Urinary bladder (tissue), 3 donors: ENCODE measurements at regions not wholly inside any gene's neighbourhood (a gene's known extent, or its start where the extent isn't known, plus 50 kb on each side); places are given as distances from the start of the nearest gene placed in this dataset.

ENCODE experiments used
- DNase-seq: peaks from one replicate; pipeline ENCODE4 v3.0.0-alpha.2; 2015; ENCODE audit errors: extremely low spot score
- H3K27ac ChIP-seq: one replicate; pipeline ENCODE4 v1.5.1; 2013; ENCODE audit warnings: low read depth, mild to moderate bottlenecking, moderate library complexity
- H3K36me3 ChIP-seq: one replicate; pipeline ENCODE4 v1.6.1; 2013; ENCODE audit warnings: mild to moderate bottlenecking, moderate library complexity; ENCODE audit not compliant: insufficient read depth
- H3K4me1 ChIP-seq: one replicate; pipeline ENCODE4 v1.6.1; 2013; ENCODE audit warnings: mild to moderate bottlenecking, moderate library complexity; ENCODE audit not compliant: insufficient read depth
- H3K4me3 ChIP-seq: one replicate; pipeline ENCODE4 v1.5.1; 2013; ENCODE audit warnings: low read depth, low read length
- WGBS: extraction: QIAGEN DNeasy Blood & Tissue Kit; methylation state at CpG from one replicate; pipeline ENCODE4 v1.1.7; 2013; 5-methylcytosine and 5-hydroxymethylcytosine counted together
- donor health status: healthy with polysubstance abuse.
- donor health status: healthy.

DNA sequence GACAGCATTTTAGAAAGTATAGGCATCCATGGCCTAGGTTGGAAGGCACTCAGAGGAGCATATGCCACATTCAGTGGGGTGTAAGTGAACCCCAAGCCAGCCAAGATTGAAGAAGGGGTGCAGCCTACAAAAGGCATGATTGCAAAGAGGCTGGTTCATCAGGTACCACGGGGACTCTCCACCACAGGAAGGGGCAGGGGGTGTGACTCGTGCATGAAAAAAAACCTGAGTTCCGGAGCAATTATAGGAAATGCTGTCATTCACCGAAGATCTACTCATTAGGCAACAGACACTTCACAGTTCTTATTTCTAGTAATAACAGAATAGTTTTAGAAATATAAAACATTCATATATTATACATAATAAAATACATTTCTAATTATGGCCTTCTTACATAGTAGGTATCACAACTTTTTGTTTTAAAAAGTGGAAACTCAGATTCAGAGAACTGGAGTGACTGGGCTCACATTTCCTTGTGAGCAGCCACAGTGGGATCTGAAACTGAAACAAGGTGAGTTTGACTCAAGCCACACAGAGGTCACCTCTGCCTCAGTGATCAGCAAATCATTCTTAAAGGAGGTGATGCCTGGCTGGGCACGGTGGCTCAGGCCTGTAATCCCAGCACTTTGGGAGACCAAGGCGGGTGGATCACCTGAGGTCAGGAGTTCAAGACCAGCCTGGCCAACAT is 188.4 kb upstream of the GYPC start:
- no peaks in the 10 kb centered on the region for H3K4me1 ChIP-seq
- H3K27ac ChIP-seq: no peak overlapping the region
- DNase-seq: no peak
- H3K4me3 ChIP-seq: no peak overlapping the region
- 87% methylated on average over 6 of the region's 6 CpGs for WGBS
- no peaks in the 10 kb centered on the region for H3K36me3 ChIP-seq

DNA sequence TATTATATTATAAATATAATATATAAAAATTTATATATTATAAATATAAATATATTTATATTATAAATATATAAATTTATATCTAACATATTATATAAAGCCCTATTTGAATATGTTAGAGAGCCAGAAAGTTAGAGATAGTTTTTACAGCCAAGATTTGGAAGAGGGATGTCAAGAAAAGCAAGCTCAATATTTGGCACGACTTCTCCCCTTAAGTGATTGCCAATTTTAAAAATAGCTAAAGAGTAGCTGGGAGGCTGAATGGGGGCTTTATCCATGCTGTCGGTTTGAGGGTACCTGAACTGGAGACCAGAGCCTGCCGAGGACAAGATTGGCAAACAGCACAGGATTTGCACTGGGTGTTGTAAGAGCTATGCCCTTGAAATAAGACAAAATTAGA is 180.9 kb upstream of the GYPC start:
- Histone ChIP-seq H3K36me3 (no peaks in the 10 kb centered on the region), H3K27ac (no peak overlapping the region), H3K4me3 (no peak overlapping the region), H3K4me1 (no peaks in the 10 kb centered on the region)
- no peak for DNase-seq
- WGBS: 50% methylated on average over 3 of the region's 3 CpGs

DNA sequence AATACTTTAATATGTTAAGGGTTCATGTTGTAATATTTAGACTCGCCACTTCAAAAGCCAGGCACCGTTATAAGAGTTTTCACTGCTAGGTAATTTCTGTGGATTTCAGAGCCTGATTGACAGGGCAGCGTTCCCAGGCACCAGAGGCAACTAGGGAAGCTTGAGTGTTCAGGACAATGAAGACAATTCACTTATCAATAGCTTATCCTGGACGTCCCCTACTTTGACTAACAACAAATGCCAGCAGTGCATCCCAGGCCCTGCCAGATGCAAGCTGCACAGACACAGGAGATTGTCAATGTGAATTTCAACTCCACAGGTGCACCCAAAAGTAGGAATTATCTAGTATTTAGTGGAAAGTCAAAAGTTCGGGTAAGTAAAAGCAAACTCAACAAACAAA is 179.3 kb upstream of the GYPC start:
- WGBS: 63% methylated on average over 5 of the region's 5 CpGs

GRCh38 chr2:126480033-126480432 is 175.9 kb upstream of the GYPC start:
- Histone ChIP-seq H3K4me1 (no peaks in the 10 kb centered on the region), H3K27ac (no peak overlapping the region), H3K4me3 (no peak overlapping the region), H3K36me3 (no peaks in the 10 kb centered on the region)
- DNase-seq: no peak
- WGBS: 85% methylated on average over 2 of the region's 2 CpGs

More for the DNA sequence above, 179.3 kb upstream of the GYPC start:
- H3K4me1 ChIP-seq: no peaks in the 10 kb centered on the region
- H3K4me3 ChIP-seq: no peak overlapping the region
- H3K36me3 ChIP-seq: no peaks in the 10 kb centered on the region
- H3K27ac ChIP-seq: no peak overlapping the region
- DNase-seq: no peak

DNA sequence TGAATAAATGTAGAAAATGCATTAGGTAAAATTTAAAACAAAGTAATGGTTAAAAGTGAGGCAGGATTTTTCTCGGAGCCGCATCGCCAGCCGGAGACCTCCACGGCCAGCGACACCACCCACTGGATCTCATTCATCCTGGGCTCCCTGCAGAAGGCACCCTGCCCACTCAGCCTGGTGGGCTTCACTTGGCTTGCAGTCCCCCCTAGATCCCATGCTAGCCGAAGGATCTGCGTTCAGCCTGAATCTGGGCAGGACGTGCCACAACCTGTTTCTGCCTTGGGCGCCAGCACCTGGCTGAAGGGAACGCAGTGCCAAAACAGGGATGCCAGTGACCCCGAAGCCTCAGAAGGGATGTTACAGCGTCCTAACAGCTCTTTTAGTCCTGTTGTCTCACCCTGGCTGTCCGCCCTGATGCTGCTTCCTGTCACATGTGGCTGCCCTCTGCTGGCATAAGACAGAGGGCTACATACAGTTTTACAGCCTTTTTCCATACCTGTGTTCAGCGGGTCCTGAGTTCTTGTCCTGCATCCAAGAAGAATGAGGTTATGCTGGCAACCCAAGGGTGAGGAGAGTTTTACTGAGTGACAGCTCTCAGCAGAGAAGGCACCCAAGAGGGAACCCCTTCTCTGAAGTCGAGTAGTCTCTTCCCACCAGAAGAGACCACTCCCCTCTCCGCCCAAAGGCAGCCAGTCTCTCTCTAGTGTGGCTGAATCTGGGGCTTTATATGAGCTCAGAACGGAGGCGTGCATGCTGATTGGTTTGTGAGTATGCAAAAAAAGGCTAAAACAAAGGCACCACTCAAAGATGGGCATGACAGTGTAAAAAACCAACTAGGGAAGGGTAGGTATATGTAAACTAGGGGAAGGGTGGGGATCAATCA is 173.1 kb upstream of the GYPC start:
- H3K4me3 ChIP-seq: no peak overlapping the region
- no peak overlapping the region for H3K27ac ChIP-seq
- no peaks in the 10 kb centered on the region for H3K36me3 ChIP-seq
- WGBS: 89% methylated on average over 19 of the region's 19 CpGs
- DNase-seq: no peak
- no peaks in the 10 kb centered on the region for H3K4me1 ChIP-seq

DNA sequence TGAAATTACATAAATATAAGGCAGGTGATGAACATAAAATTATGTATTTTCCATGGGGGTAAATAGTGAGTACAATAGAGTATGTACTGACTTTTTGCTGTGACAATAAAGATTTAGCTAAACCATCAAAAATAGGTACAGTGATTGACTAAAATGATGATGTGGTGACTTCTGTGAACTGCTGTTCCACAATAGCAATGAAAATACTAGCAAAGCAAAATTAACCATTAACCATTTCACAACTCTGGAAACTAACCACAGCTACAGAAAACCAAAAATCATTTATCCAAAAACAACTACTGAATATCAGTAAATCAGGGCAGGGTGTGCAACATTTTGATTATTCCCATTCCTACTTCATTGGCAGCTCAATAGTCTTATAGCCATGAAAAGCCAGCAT is 161.4 kb upstream of the GYPC start:
- Histone ChIP-seq H3K4me1 (no peaks in the 10 kb centered on the region), H3K4me3 (no peak overlapping the region), H3K27ac (no peak overlapping the region), H3K36me3 (no peaks in the 10 kb centered on the region)
- DNase-seq: no peak

DNA sequence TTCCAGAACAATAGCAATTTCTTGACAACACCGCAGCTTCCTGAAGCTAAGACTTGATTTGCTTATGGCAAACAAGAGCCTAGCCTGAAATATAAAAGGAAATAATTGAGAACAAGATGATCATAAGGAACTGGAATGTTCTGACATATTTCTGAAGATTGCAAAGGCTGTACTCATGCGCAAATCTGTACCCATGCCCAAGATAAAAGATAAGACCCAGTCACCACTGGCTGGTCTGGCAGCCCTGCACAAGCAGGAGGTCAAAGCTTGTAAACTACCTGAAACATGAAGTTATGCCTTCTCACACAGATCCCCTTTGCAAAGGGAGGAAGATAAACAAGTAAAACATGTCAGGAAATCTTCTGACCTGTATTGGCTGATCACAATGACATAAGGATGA is 160.8 kb upstream of the GYPC start:
- 61% methylated on average over 2 of the region's 2 CpGs for WGBS
- DNase-seq: peak; percentile 29
- Histone ChIP-seq H3K4me1 (no peaks in the 10 kb centered on the region), H3K4me3 (no peak overlapping the region), H3K36me3 (no peaks in the 10 kb centered on the region), H3K27ac (no peak overlapping the region)

DNA sequence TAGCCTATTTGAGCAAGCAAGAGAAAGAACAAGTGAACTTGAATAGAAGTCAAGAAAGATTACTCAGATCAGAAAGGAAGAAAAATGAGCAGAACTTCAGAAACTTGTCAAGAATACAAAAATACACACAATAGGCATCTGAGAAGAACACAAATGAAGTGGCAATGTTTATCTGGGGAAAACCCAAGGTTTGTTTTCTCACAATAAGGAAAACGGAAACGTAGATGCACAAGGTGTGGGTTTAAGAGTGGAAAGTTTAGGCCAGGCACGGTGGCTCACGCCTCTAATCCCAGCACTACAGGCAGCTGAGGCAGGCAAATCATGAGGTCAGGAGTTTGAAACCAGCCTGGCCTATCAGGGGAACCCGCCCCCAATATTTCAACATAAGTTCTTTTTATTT is 159.5 kb upstream of the GYPC start:
- H3K27ac ChIP-seq: no peak overlapping the region
- H3K4me3 ChIP-seq: no peak overlapping the region
- DNase-seq: no peak
- no peaks in the 10 kb centered on the region for H3K36me3 ChIP-seq
- no peaks in the 10 kb centered on the region for H3K4me1 ChIP-seq
- 95% methylated on average over 5 of the region's 5 CpGs for WGBS

DNA sequence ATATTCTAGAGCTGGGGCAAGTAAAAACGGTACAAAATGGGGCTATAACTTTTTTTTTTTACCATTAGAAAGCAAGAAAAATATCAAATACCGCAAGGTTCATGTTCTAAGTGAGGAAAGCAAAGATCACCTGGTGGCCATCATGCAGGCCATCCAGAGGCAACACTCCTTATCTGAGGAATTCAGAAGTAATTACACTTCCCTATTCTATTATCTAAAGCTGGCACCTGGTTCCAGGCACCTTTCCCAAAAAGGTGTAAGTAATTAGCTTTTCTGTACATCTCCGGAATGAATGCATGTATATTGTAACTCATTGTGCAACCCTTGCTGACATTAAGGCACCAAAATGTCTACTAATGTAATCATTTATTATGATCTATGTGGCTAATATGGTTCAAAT is 152.5 kb upstream of the GYPC start:
- Histone ChIP-seq H3K36me3 (no peaks in the 10 kb centered on the region), H3K4me1 (no peaks in the 10 kb centered on the region), H3K27ac (no peak overlapping the region), H3K4me3 (no peak overlapping the region)
- no peak for DNase-seq
- WGBS: 74% methylated on average over 3 of the region's 3 CpGs

- Histone ChIP-seq H3K36me3 (no peaks in the 10 kb centered on the region), H3K4me1 (no peaks in the 10 kb centered on the region), H3K27ac (no peak overlapping the region), H3K4me3 (no peak overlapping the region)
- 94% methylated on average over 1 of the region's 1 CpG for WGBS
- no peak for DNase-seq
Observed at GRCh38 chr2:126504949-126505348, 151.0 kb upstream of the GYPC start.

- WGBS: 13% methylated on average over 1 of the region's 1 CpG
- Histone ChIP-seq H3K36me3 (no peaks in the 10 kb centered on the region), H3K4me3 (no peak overlapping the region), H3K27ac (no peak overlapping the region), H3K4me1 (no peaks in the 10 kb centered on the region)
- DNase-seq: no peak
Observed at GRCh38 chr2:126506786-126507185, 149.2 kb upstream of the GYPC start.

- H3K4me1 ChIP-seq: no peaks in the 10 kb centered on the region
- no peak for DNase-seq
- WGBS: 65% methylated on average over 5 of the region's 5 CpGs
- no peak overlapping the region for H3K4me3 ChIP-seq
- H3K27ac ChIP-seq: no peak overlapping the region
- H3K36me3 ChIP-seq: no peaks in the 10 kb centered on the region
Observed at GRCh38 chr2:126507425-126507911, 148.5 kb upstream of the GYPC start.

DNA sequence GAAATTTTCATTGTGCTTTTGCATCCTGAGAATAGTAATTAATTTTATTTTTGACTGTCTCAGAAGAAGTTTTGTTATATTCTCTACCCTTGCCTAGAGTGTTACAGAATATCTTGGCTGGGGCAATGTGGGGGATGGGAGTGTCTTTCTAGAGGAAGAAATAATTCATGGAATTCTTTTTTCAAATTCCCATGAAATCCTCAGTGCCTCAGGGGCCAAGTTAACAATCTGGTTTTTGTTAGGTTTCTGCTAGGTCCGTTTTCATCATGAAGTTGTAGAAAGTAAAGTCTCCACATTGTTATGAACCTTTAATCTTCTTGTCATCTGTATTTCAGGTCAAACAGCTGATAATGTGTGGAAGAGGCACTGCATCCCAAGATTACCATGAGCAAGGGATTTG is 145.6 kb upstream of the GYPC start:
- WGBS: 12% methylated on average over 1 of the region's 1 CpG

GRCh38 chr2:126510960-126511359 is 145.0 kb upstream of the GYPC start:
- no peaks in the 10 kb centered on the region for H3K36me3 ChIP-seq
- DNase-seq: no peak
- H3K27ac ChIP-seq: no peak overlapping the region
- H3K4me1 ChIP-seq: no peaks in the 10 kb centered on the region
- no peak overlapping the region for H3K4me3 ChIP-seq
- WGBS: 96% methylated on average over 7 of the region's 7 CpGs

More for the DNA sequence above, 145.6 kb upstream of the GYPC start:
- DNase-seq: no peak
- no peaks in the 10 kb centered on the region for H3K4me1 ChIP-seq
- no peak overlapping the region for H3K4me3 ChIP-seq
- no peaks in the 10 kb centered on the region for H3K36me3 ChIP-seq
- H3K27ac ChIP-seq: no peak overlapping the region
